Activated naive CD4-positive, alpha-beta T cell treated with anti-CD3 and anti-CD28 coated beads for 36 hours (primary cell): ENCODE measurements at regions not wholly inside any gene's neighbourhood (a gene's known extent, or its start where the extent isn't known, plus 50 kb on each side); places are given as distances from the start of the nearest gene placed in this dataset.

Source experiments
- CTCF ChIA-PET: fragments of 350-600 bp; sonication (Branson Sonifier 250); formaldehyde crosslinking; loops from one replicate; lab custom pipeline; 2021; ENCODE audit warnings: antibody characterized with exemption; lab: Charles Lee
- DNase-seq: peaks from one replicate; pipeline ENCODE4 v3.0.0-alpha.2; 2020
- H3K27ac Mint-ChIP-seq: one replicate; pipeline ENCODE4 v1.8.0; 2021; ENCODE audit warnings: mild to moderate bottlenecking, mixed read lengths
- H3K27me3 Mint-ChIP-seq: one replicate; pipeline ENCODE4 v1.8.0; 2021; ENCODE audit warnings: low read depth, mixed read lengths
- H3K36me3 Mint-ChIP-seq: one replicate; pipeline ENCODE4 v1.8.0; 2021; ENCODE audit warnings: low read depth, mixed read lengths
- H3K4me1 Mint-ChIP-seq: one replicate; pipeline ENCODE4 v1.8.0; 2021; ENCODE audit warnings: low read depth, mixed read lengths
- H3K4me3 Mint-ChIP-seq: one replicate; pipeline ENCODE4 v1.8.0; 2021; ENCODE audit warnings: mild to moderate bottlenecking, moderate library complexity, mixed read lengths
- H3K9me3 Mint-ChIP-seq: one replicate; pipeline ENCODE4 v1.8.0; 2021; ENCODE audit warnings: mixed read lengths
- intact Hi-C: fragments of 100-400 bp; cut with micrococcal nuclease; formaldehyde crosslinking; loops from one replicate; pipeline ENCODE4 v1.15.1; 2023

- no peak overlapping the region for H3K27ac Mint-ChIP-seq
- H3K4me1 Mint-ChIP-seq = no peaks in the 10 kb centered on the region
- DNase-seq = no peak
- no peak overlapping the region for H3K4me3 Mint-ChIP-seq
- H3K27me3 Mint-ChIP-seq = no peaks in the 10 kb centered on the region
- CTCF ChIA-PET = no interaction called here
- intact Hi-C loops = no loop called here
- H3K36me3 Mint-ChIP-seq = no peaks in the 10 kb centered on the region
- peaks cover 4% of the 10 kb centered on the region for H3K9me3 Mint-ChIP-seq
Measured at GRCh38 chr9:22316645-22317044, 130.0 kb upstream of the DMRTA1 start.

DNA sequence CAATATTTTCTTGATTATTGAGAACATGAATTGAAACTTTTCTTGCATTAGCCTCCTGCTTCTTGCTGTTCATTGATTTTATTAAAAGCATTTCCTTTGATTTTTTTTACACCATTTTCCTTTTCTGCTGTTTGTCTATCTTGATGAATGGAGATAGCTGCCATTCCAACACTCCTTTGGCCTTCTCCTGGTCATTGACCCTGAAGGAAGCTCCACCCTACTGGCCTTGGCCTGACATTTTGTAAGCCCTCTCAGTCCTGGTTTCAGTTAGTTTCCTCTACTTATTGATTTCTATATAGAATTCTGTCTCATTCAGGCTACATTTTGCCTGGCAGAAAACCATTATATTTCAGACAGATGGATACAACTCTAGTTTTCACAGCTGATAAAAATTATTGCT, 115.1 kb upstream of the DMRTA1 start:
- intact Hi-C loops = no loop called here
- no peak for DNase-seq
- no peaks in the 10 kb centered on the region for H3K36me3 Mint-ChIP-seq
- no peak overlapping the region for H3K4me3 Mint-ChIP-seq
- H3K27ac Mint-ChIP-seq = no peak overlapping the region
- H3K4me1 Mint-ChIP-seq = no peaks in the 10 kb centered on the region
- peaks cover 3% of the 10 kb centered on the region for H3K9me3 Mint-ChIP-seq
- CTCF ChIA-PET = interaction anchor here (0.6 kb wide), 1 partner anchor 1084 kb away, joined by 4 read pairs; no protein-coding TSS in a partner anchor
- H3K27me3 Mint-ChIP-seq = no peaks in the 10 kb centered on the region

- intact Hi-C loops = no loop called here
- no peaks in the 10 kb centered on the region for H3K36me3 Mint-ChIP-seq
- no peak for DNase-seq
- no peaks in the 10 kb centered on the region for H3K4me1 Mint-ChIP-seq
- no peak overlapping the region for H3K4me3 Mint-ChIP-seq
- no peak overlapping the region for H3K27ac Mint-ChIP-seq
- no peaks in the 10 kb centered on the region for H3K27me3 Mint-ChIP-seq
- peaks cover 3% of the 10 kb centered on the region for H3K9me3 Mint-ChIP-seq
- CTCF ChIA-PET = no interaction called here
Measured at GRCh38 chr9:22332202-22332601, 114.4 kb upstream of the DMRTA1 start.

DNA sequence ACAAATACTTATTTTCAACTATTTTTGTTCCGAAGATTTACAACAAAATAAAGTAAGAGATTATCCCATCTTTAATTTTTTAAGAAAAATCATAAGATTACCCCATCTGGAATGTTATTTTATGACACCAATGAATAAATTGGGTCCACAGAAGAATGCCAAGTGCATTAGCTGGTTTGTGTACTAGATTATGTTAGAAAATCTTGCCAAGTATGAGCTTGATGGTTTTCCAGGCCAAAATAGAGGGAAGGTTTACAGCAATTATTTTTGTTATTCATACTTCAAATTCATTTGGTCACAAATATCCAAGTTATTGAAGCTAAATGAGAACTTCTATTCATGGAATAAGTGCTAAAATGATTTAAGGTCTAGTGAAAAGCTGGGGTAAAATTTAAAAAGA, 109.4 kb upstream of the DMRTA1 start:
- Mint-ChIP-seq H3K27ac (no peak overlapping the region), H3K27me3 (no peaks in the 10 kb centered on the region), H3K4me1 (no peaks in the 10 kb centered on the region), H3K36me3 (no peaks in the 10 kb centered on the region), H3K4me3 (no peak overlapping the region), H3K9me3 (peaks cover 1% of the 10 kb centered on the region)
- intact Hi-C loops = no loop called here
- CTCF ChIA-PET = no interaction called here
- DNase-seq = no peak

GRCh38 chr9:22342491-22343217, 104.0 kb upstream of the DMRTA1 start:
- Mint-ChIP-seq H3K9me3 (peaks cover 1% of the 10 kb centered on the region), H3K4me1 (no peaks in the 10 kb centered on the region), H3K27me3 (peaks cover 3% of the 10 kb centered on the region), H3K4me3 (no peak overlapping the region), H3K36me3 (no peaks in the 10 kb centered on the region), H3K27ac (no peak overlapping the region)
- CTCF ChIA-PET = no interaction called here
- no peak for DNase-seq
- intact Hi-C loops = no loop called here

DNA sequence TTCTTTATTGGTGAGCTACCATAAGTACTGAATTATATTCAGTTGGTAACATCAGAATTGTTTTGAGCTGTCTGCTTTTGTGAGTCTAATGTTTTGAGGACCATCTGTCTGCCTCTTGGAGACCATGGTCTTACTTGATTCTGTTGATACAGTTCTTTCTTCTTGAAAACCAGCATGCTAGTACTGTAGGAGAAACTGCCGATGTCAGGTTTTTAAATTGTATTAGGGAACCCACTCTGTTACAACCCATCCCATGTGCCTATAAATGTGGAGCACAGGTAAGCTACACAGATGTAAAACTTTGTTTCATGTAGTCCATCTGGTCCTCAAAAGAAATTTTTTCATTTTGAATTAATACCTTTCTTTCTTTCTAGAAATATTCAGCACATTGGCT, 103.4 kb upstream of the DMRTA1 start:
- Mint-ChIP-seq H3K4me3 (no peak overlapping the region), H3K27me3 (peaks cover 3% of the 10 kb centered on the region), H3K4me1 (no peaks in the 10 kb centered on the region), H3K36me3 (no peaks in the 10 kb centered on the region), H3K9me3 (peaks cover 1% of the 10 kb centered on the region), H3K27ac (no peak overlapping the region)
- no peak for DNase-seq
- CTCF ChIA-PET = no interaction called here
- intact Hi-C loops = no loop called here

DNA sequence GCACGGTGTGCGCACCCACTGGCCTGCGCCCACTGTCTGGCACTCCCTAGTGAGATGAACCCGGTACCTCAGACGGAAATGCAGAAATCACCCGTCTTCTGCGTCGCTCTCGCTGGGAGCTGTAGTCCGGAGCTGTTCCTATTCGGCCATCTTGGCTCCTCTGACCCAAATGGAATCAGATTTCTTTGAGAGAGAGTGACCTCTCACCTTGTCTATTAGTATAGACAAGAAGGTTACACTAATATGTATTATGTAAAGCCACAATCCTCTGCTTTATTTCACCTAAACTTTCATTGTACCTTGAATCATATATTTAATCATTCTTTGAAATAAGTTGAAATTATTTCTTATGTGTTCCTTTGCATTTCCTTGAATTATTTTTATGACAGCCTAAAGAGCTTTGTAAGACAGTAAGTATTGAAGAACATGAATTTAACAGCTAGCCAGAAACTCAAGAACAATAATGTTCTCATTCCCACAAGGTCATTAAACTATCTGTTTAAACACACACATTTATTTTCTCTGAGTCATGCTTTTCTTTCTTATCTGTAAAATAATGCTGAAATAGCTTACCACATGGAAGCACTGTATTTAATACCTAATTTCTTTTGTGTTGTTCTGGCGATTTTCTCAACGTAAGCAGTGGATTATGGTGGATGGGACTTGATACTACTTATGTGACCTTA, 91.8 kb upstream of the DMRTA1 start:
- no peak overlapping the region for H3K27ac Mint-ChIP-seq
- intact Hi-C loops = no loop called here
- no peaks in the 10 kb centered on the region for H3K4me1 Mint-ChIP-seq
- H3K36me3 Mint-ChIP-seq = peaks cover 1% of the 10 kb centered on the region
- no peak overlapping the region for H3K4me3 Mint-ChIP-seq
- DNase-seq = no peak
- peaks cover 7% of the 10 kb centered on the region for H3K9me3 Mint-ChIP-seq
- CTCF ChIA-PET = no interaction called here
- H3K27me3 Mint-ChIP-seq = no peaks in the 10 kb centered on the region

DNA sequence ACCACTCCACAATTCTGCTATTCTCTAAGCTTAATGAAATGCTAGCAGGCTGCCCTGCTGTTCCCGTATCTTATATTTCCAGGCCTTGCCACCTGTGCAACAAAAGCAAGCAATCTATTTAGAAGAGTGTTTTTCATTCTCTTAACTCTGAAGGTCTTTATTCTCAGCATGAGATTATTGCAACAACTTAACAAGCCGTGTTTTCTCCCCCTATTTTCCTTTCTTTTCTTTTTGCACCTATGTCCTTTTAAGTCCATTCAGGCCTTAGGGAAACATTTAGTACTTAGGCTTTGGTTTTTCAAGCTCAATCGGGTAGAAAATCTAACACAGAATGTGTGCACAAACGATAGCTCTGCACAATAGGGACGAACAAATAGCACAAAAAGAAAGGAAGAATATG, 89.6 kb upstream of the DMRTA1 start:
- peaks cover 7% of the 10 kb centered on the region for H3K9me3 Mint-ChIP-seq
- CTCF ChIA-PET = no interaction called here
- no peaks in the 10 kb centered on the region for H3K27me3 Mint-ChIP-seq
- no peaks in the 10 kb centered on the region for H3K4me1 Mint-ChIP-seq
- no peak for DNase-seq
- H3K36me3 Mint-ChIP-seq = peaks cover 1% of the 10 kb centered on the region
- H3K4me3 Mint-ChIP-seq = no peak overlapping the region
- no peak overlapping the region for H3K27ac Mint-ChIP-seq
- intact Hi-C loops = no loop called here

DNA sequence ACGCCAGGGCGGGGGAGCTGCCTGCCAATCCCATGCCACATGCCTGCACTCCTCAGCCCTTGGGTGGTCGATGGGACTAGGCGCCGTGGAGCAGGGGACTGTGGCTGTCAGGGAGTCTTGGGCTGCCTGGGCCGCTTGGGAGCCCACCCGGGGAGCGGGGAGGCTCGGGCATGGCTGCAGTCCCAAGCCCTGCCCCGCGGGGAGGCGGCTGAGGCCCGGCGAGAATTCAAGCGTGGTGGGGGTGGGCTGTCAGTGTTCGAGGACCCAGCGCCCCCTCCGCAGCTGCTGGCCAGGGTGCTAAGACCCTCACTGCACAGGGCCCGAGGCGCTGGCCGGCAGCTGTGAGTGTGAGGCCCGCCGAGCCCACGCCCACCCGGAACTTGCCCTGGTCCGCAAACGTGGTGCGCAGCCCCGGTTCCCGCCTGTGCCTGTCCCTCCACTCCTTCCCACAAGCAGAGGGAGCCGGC, 83.2 kb upstream of the DMRTA1 start:
- peaks cover 3% of the 10 kb centered on the region for H3K27me3 Mint-ChIP-seq

DNA sequence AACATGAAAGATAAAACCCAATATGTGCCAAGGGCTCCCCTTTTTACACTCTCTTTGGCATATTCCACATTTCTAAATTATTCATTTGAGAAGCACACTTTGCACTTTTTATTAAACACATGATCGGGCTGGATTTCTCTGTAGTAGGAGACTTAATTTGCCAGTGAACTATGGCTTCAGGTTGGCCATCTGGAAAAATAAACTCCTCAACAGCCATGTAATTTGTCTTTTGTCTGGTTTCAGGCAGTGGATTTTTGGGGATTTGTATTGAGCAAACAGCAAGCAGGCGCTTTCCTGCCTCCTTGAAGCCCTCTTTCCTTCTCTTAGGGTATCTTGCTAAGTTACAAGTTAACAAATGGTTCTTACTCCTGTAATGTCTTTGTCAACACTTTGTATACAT, 73.0 kb upstream of the DMRTA1 start:
- Mint-ChIP-seq H3K4me1 (no peaks in the 10 kb centered on the region), H3K9me3 (no peaks in the 10 kb centered on the region), H3K36me3 (no peaks in the 10 kb centered on the region), H3K4me3 (no peak overlapping the region), H3K27me3 (peaks cover 4% of the 10 kb centered on the region), H3K27ac (no peak overlapping the region)
- intact Hi-C loops = no loop called here
- CTCF ChIA-PET = interaction anchor here (0.6 kb wide), 1 partner anchor 11 kb away, joined by 3 read pairs; no protein-coding TSS in a partner anchor
- no peak for DNase-seq

More for the DNA sequence above, 83.2 kb upstream of the DMRTA1 start:
- no peak overlapping the region for H3K27ac Mint-ChIP-seq
- H3K9me3 Mint-ChIP-seq = peaks cover 2% of the 10 kb centered on the region
- H3K4me3 Mint-ChIP-seq = no peak overlapping the region
- no peaks in the 10 kb centered on the region for H3K4me1 Mint-ChIP-seq
- no peaks in the 10 kb centered on the region for H3K36me3 Mint-ChIP-seq
- CTCF ChIA-PET = no interaction called here
- intact Hi-C loops = no loop called here
- no peak for DNase-seq

GRCh38 chr9:22374051-22374450, 72.6 kb upstream of the DMRTA1 start:
- H3K9me3 Mint-ChIP-seq = no peaks in the 10 kb centered on the region
- H3K36me3 Mint-ChIP-seq = no peaks in the 10 kb centered on the region
- peaks cover 4% of the 10 kb centered on the region for H3K27me3 Mint-ChIP-seq
- CTCF ChIA-PET = interaction anchor here (0.6 kb wide), 1 partner anchor 12 kb away, joined by 3 read pairs; no protein-coding TSS in a partner anchor
- DNase-seq = no peak
- intact Hi-C loops = no loop called here
- no peak overlapping the region for H3K4me3 Mint-ChIP-seq
- H3K27ac Mint-ChIP-seq = no peak overlapping the region
- H3K4me1 Mint-ChIP-seq = no peaks in the 10 kb centered on the region

GRCh38 chr9:22379272-22379671, 67.4 kb upstream of the DMRTA1 start:
- CTCF ChIA-PET = no interaction called here
- Mint-ChIP-seq H3K27ac (no peak overlapping the region), H3K4me3 (no peak overlapping the region), H3K9me3 (no peaks in the 10 kb centered on the region), H3K36me3 (no peaks in the 10 kb centered on the region), H3K4me1 (no peaks in the 10 kb centered on the region), H3K27me3 (peaks cover 10% of the 10 kb centered on the region)
- no peak for DNase-seq
- intact Hi-C loops = no loop called here

DNA sequence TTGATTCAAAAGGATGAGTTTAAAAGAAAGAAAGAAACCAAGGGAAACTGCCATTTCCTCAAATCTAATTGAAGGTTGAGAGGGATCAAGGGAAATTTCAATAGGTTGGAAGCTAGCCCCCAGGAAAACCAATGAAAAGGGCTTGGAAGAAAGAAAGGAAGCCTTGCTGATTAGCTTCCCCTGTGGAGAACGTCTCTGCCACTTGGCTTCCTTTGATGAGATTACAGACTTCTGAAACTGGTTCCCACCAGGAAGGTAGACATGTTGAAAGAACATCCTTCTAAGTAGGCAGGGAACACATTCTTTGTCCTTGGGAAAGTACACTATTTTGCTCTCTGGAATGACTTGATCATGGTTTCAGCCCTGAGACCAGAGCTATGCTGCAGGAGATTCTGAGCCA, 65.5 kb upstream of the DMRTA1 start:
- intact Hi-C loops = no loop called here
- H3K27ac Mint-ChIP-seq = no peak overlapping the region
- H3K9me3 Mint-ChIP-seq = no peaks in the 10 kb centered on the region
- H3K4me1 Mint-ChIP-seq = no peaks in the 10 kb centered on the region
- DNase-seq = no peak
- H3K4me3 Mint-ChIP-seq = no peak overlapping the region
- CTCF ChIA-PET = no interaction called here
- no peaks in the 10 kb centered on the region for H3K36me3 Mint-ChIP-seq
- peaks cover 10% of the 10 kb centered on the region for H3K27me3 Mint-ChIP-seq
